Right lobe of liver (tissue), 6 donors: ENCODE measurements at regions not wholly inside any gene's neighbourhood (a gene's known extent, or its start where the extent isn't known, plus 50 kb on each side); places are given as distances from the start of the nearest gene placed in this dataset.
A peak's percentile ranks its signal among the peaks of the same experiment; 100 is the strongest.
"Not testable (repeated sequence)": the region's sequence is repeated elsewhere in the genome, so short reads cannot be mapped to it uniquely, and the experiment has no call there.

Experiments used
- ATAC-seq, 4 donors: fragments of 200-7000 bp; cut with Tn5 transposase; one replicate each; pipeline ENCODE4 v1.9.1; 2020; ENCODE audit warnings: mild to moderate bottlenecking in 4 of 4, moderate library complexity in 4 of 4
- DNase-seq, 3 donors: peaks; one replicate each; pipeline ENCODE4 v3.0.0-alpha.2; 2020
- H3K27ac ChIP-seq, 3 donors: fragments of 200-600 bp; one replicate each; pipeline ENCODE4 v1.8.0; 2022
- H3K27me3 ChIP-seq, 2 donors: fragments of 200-600 bp; one replicate each; pipeline ENCODE4 v1.8.0; 2022
- H3K36me3 ChIP-seq, 4 donors: fragments of 200-600 bp; sonication (generic) in 1 of 4; one replicate each; pipeline versions ENCODE4 v1.5.1 to v1.8.0; 2017 to 2022; ENCODE audit warnings: control low read depth in 1 of 4
- H3K4me1 ChIP-seq, 4 donors: fragments of 200-600 bp; sonication (generic) in 1 of 4; one replicate each; pipeline versions ENCODE4 v1.5.1 to v1.8.0; 2017 to 2022; ENCODE audit warnings: control low read depth in 1 of 4
- H3K4me3 ChIP-seq, 3 donors: fragments of 200-600 bp; one replicate each; pipeline ENCODE4 v1.8.0; 2022
- H3K9me3 ChIP-seq, 4 donors: fragments of 200-600 bp; sonication (generic) in 1 of 4; one replicate each; pipeline versions ENCODE4 v1.5.1 to v1.8.0; 2017 to 2022; ENCODE audit warnings: control low read depth in 1 of 4
- CTCF ChIP-seq, 4 donors: fragments of 200-600 bp in 3 of 4; fragments of 450-650 bp in 1 of 4; IDR thresholded peaks; one replicate each; pipeline versions ENCODE4 v1.5.1 to v1.8.0; 2016 to 2022; ENCODE audit warnings: antibody characterized with exemption in 4 of 4, mild to moderate bottlenecking in 2 of 4
- POLR2A ChIP-seq: fragments of 450-650 bp; IDR thresholded peaks from one replicate; pipeline ENCODE4 v1.6.1; 2017; ENCODE audit warnings: antibody characterized with exemption, mild to moderate bottlenecking
- WGBS: methylation state at CpG from one replicate; pipeline ENCODE4 v1.1.6; 2018; ENCODE audit warnings: low coverage, low lambda C conversion rate; ENCODE audit not compliant: insufficient coverage; ENCODE audit errors: missing lambda C conversion rate; 5-methylcytosine and 5-hydroxymethylcytosine counted together
- intact Hi-C, 2 donors: fragments of 100-400 bp; cut with DNase I; formaldehyde crosslinking; loops; one replicate each; pipeline versions ENCODE4 v1.11.2 to v1.14.1; 2022
- donor health status: DM: no; HTN: yes; CAD: no.
- donor health status: DM: no; HTN: no; CAD: no.
- donor health status: DM: no; HTN: no; CAD: no.
- donor health status: DM: no; HTN: yes; CAD: no.
- donor health status: DM: no; HTN: yes; CAD: no.

GRCh38 chr9:93884808-93885207, 70.3 kb downstream of the BARX1 start:
- no peak overlapping the region for H3K4me3 ChIP-seq
- no peaks in the 10 kb centered on the region for H3K27me3 ChIP-seq
- no peak overlapping the region for H3K27ac ChIP-seq
- no peaks in the 10 kb centered on the region for H3K9me3 ChIP-seq
- 10% methylated on average over 1 of the region's 1 CpG for WGBS
- no peaks in the 10 kb centered on the region for H3K4me1 ChIP-seq
- DNase-seq (no peak), ATAC-seq (no peak)
- intact Hi-C loops = no loop called here
- no peak for TF ChIP-seq POLR2A
- no peak for TF ChIP-seq CTCF (IDR thresholded peaks at IDR 0.05)
- no peaks in the 10 kb centered on the region for H3K36me3 ChIP-seq

- ATAC-seq, H3K4me1 ChIP-seq, H3K36me3 ChIP-seq, H3K27ac ChIP-seq, intact Hi-C loops, H3K27me3 ChIP-seq, H3K4me3 ChIP-seq, H3K9me3 ChIP-seq, DNase-seq: not testable (repeated sequence)
- WGBS = 43% methylated on average over 1 of the region's 35 CpGs
These were observed 75.3 kb downstream of the BARX1 start for GRCh38 chr9:93879662-93880407.

- Histone ChIP-seq H3K27me3 (no peaks in the 10 kb centered on the region), H3K27ac (no peak overlapping the region), H3K4me1 (no peaks in the 10 kb centered on the region), H3K4me3 (no peak overlapping the region), H3K36me3 (no peaks in the 10 kb centered on the region), H3K9me3 (no peaks in the 10 kb centered on the region)
- TF ChIP-seq CTCF (IDR thresholded peaks at IDR 0.05) = no peak
- TF ChIP-seq POLR2A = no peak
- ATAC-seq (no peak), DNase-seq (no peak)
- intact Hi-C loops = no loop called here
These were observed 79.8 kb downstream of the BARX1 start for GRCh38 chr9:93875330-93875729.

GRCh38 chr9:93874242-93874641, 80.9 kb downstream of the BARX1 start:
- Histone ChIP-seq H3K9me3 (no peaks in the 10 kb centered on the region), H3K36me3 (no peaks in the 10 kb centered on the region), H3K4me3 (no peak overlapping the region), H3K4me1 (no peaks in the 10 kb centered on the region), H3K27me3 (no peaks in the 10 kb centered on the region), H3K27ac (no peak overlapping the region)
- ATAC-seq (no peak), DNase-seq (no peak)
- intact Hi-C loops = no loop called here
- TF ChIP-seq POLR2A (no peak), CTCF (IDR thresholded peaks at IDR 0.05) (no peak)

- peak in 1 of 4 donors; percentile 13 for ATAC-seq
- no peaks in the 10 kb centered on the region for H3K4me1 ChIP-seq
- H3K27me3 ChIP-seq = no peaks in the 10 kb centered on the region
- intact Hi-C loops = no loop called here
- H3K4me3 ChIP-seq = no peak overlapping the region
- no peaks in the 10 kb centered on the region for H3K36me3 ChIP-seq
- TF ChIP-seq CTCF (IDR thresholded peaks at IDR 0.05) (no peak), POLR2A (no peak)
- no peaks in the 10 kb centered on the region for H3K9me3 ChIP-seq
- WGBS = 47% methylated on average over 2 of the region's 4 CpGs
- no peak for DNase-seq
- H3K27ac ChIP-seq = no peak overlapping the region
These were observed 83.9 kb downstream of the BARX1 start for GRCh38 chr9:93871286-93871685.
